ENCODE measurements at regions not wholly inside any gene's neighbourhood (a gene's known extent, or its start where the extent isn't known, plus 50 kb on each side); places are given as distances from the start of the nearest gene placed in this dataset.

- ATAC-seq (ENCODE audit: low read depth), result no peak
- dilution Hi-C loops (cut with HindIII; ENCODE audit: low sequenced_read_pairs, unreplicated experiment), result no loop called here
- 67% methylated on average over 8 of the region's 22 CpGs; no CpG with 5 or more reads in 1 of the 2 experiments for WGBS, 2 experiments (ENCODE audit: extremely low coverage in 2 of 2, insufficient read length in 1 of 2)
- H3K9ac ChIP-seq (ENCODE audit: low read depth, low read length), result no peak overlapping the region
- H4K5ac ChIP-seq (ENCODE audit: low read depth, low read length), result no peak overlapping the region
- no peaks in the 10 kb centered on the region for H3K9me1 ChIP-seq (ENCODE audit: insufficient read depth, low read length)
- H4K8ac ChIP-seq (ENCODE audit: low read depth in 2 of 2, low read length in 2 of 2), result no peak overlapping the region
- H3K23ac ChIP-seq (ENCODE audit: low read depth, low read length), result no peak overlapping the region
- BruUV-seq (replicated peaks), result no TSS peak
- no peak overlapping the region for H3K4me2 ChIP-seq (ENCODE audit: low read depth, low read length)
- no peak overlapping the region for H3K56ac ChIP-seq (ENCODE audit: extremely low read depth, insufficient read depth, low read length)
- no peak overlapping the region for H2AFZ ChIP-seq (replicated peaks; ENCODE audit: low read length, poor library complexity)
- CTCF ChIA-PET, result no interaction called here
- H3K18ac ChIP-seq (ENCODE audit: low read depth, low read length), result no peak overlapping the region
- H3K4ac ChIP-seq (ENCODE audit: low read depth, low read length), result no peak overlapping the region
- no peak overlapping the region for H2BK20ac ChIP-seq (ENCODE audit: low read depth, low read length)
- no peaks in the 10 kb centered on the region for H3K36me3 ChIP-seq (ENCODE audit: control insufficient read depth, insufficient read depth, low read length)
- H2BK120ac ChIP-seq (ENCODE audit: low read depth, low read length), result no peak overlapping the region
- no peak overlapping the region for H2BK15ac ChIP-seq (ENCODE audit: low read depth, low read length)
- H3K14ac ChIP-seq (replicated peaks; ENCODE audit: low read depth, low read length), result no peak overlapping the region
- in situ Hi-C loops (cut with MboI; ENCODE audit: low sequenced_read_pairs), result no loop called here
- no peak overlapping the region for H4K91ac ChIP-seq (ENCODE audit: insufficient read depth, low read depth, low read length)
- no peak overlapping the region for H3K27ac ChIP-seq (ENCODE audit: insufficient read depth, low read length)
- peaks cover 67% of the 10 kb centered on the region for H3K9me3 ChIP-seq (ENCODE audit: control insufficient read depth, insufficient read depth, low read length)
- no peak for DNase-seq
- no peak overlapping the region for H3K4me3 ChIP-seq (ENCODE audit: insufficient read depth, low read depth, low read length)
- no peaks in the 10 kb centered on the region for H3K79me1 ChIP-seq (ENCODE audit: low read depth in 1 of 2, low read length in 2 of 2)
- H3K4me1 ChIP-seq (ENCODE audit: control insufficient read depth, insufficient read depth, low read length), result no peaks in the 10 kb centered on the region
- H2AK5ac ChIP-seq (ENCODE audit: low read depth, low read length), result no peak overlapping the region
- no peaks in the 10 kb centered on the region for H3K27me3 ChIP-seq (ENCODE audit: control insufficient read depth, insufficient read depth, low read length)
- TF ChIP-seq FOS (IDR thresholded peaks at IDR 0.05; ENCODE audit: low read depth, low read length) (no peak), SMC3 (IDR thresholded peaks at IDR 0.05; ENCODE audit: low read depth, low read length) (no peak), CHD1 (IDR thresholded peaks at IDR 0.05; ENCODE audit: low read depth, low read length) (no peak), RAD21 (IDR thresholded peaks at IDR 0.05; ENCODE audit: low read length) (no peak), BHLHE40 (IDR thresholded peaks at IDR 0.05; ENCODE audit: low read depth, low read length) (no peak), MAZ (IDR thresholded peaks at IDR 0.05; ENCODE audit: borderline replicate concordance, low read depth, low read length) (no peak), MAFK (IDR thresholded peaks at IDR 0.05; ENCODE audit: low read depth, low read length) (no peak), RFX5 (IDR thresholded peaks at IDR 0.05; ENCODE audit: low read depth, low read length) (no peak), ELK1 (IDR thresholded peaks at IDR 0.05; ENCODE audit: borderline replicate concordance, low read depth, low read length) (no peak)
- TF ChIP-seq, protein P1, sequence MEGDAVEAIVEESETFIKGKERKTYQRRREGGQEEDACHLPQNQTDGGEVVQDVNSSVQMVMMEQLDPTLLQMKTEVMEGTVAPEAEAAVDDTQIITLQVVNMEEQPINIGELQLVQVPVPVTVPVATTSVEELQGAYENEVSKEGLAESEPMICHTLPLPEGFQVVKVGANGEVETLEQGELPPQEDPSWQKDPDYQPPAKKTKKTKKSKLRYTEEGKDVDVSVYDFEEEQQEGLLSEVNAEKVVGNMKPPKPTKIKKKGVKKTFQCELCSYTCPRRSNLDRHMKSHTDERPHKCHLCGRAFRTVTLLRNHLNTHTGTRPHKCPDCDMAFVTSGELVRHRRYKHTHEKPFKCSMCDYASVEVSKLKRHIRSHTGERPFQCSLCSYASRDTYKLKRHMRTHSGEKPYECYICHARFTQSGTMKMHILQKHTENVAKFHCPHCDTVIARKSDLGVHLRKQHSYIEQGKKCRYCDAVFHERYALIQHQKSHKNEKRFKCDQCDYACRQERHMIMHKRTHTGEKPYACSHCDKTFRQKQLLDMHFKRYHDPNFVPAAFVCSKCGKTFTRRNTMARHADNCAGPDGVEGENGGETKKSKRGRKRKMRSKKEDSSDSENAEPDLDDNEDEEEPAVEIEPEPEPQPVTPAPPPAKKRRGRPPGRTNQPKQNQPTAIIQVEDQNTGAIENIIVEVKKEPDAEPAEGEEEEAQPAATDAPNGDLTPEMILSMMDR (conservative IDR thresholded peaks at IDR 0.05; ENCODE audit: low read depth, low read length), result no peak
- POLR2A ChIA-PET (ENCODE audit: unreplicated experiment), result no interaction called here
- H2BK5ac ChIP-seq (ENCODE audit: low read depth, low read length, poor library complexity, severe bottlenecking), result no peak overlapping the region
- intact Hi-C loops (cut with micrococcal nuclease), result no loop called here
- H2AK9ac ChIP-seq (replicated peaks; ENCODE audit: low read depth, low read length, poor library complexity), result no peak overlapping the region
- no peaks in the 10 kb centered on the region for H4K20me1 ChIP-seq (ENCODE audit: insufficient read depth, low read length)
These were observed 1387.5 kb downstream of the BRD1 start for GRCh38 chr22:48440176-48440575.

All from IMR-90 (cell line).